HG03103 (cell line): ENCODE measurements at regions not wholly inside any gene's neighbourhood (a gene's known extent, or its start where the extent isn't known, plus 50 kb on each side); places are given as distances from the start of the nearest gene placed in this dataset.
A peak's percentile ranks its signal among the peaks of the same experiment; 100 is the strongest.

ENCODE experiments used
- ATAC-seq: cut with Tn5 transposase; IDR thresholded peaks from one replicate; pipeline ENCODE4 v1.9.1; 2021; ENCODE audit warnings: low read depth; ENCODE audit not compliant: unreplicated experiment

- ATAC-seq, result peak; percentile 34
These were observed 176.0 kb downstream of the MED10 start for GRCh38 chr5:6202149-6202967.

GRCh38 chr5:6201631-6202030 lies 176.7 kb downstream of the MED10 start:
- no peak for ATAC-seq

- no peak for ATAC-seq
These were observed 179.8 kb downstream of the MED10 start for GRCh38 chr5:6198531-6198930.

- peak; percentile 61 for ATAC-seq
These were observed 180.9 kb downstream of the MED10 start for GRCh38 chr5:6197427-6197826.

GRCh38 chr5:6195711-6196358 lies 182.5 kb downstream of the MED10 start:
- ATAC-seq, result no peak

GRCh38 chr5:6194906-6195612 lies 183.3 kb downstream of the MED10 start:
- no peak for ATAC-seq

- ATAC-seq, result no peak
These were observed 184.0 kb downstream of the MED10 start for GRCh38 chr5:6194261-6194875.

GRCh38 chr5:6193310-6193709 lies 185.0 kb downstream of the MED10 start:
- ATAC-seq, result no peak

GRCh38 chr5:6190838-6191237 lies 187.5 kb downstream of the MED10 start:
- ATAC-seq, result no peak

GRCh38 chr5:6188976-6189375 lies 189.4 kb downstream of the MED10 start:
- ATAC-seq, result no peak

GRCh38 chr5:6188344-6188743 lies 190.0 kb downstream of the MED10 start:
- ATAC-seq, result peak; percentile 98

- ATAC-seq, result no peak
These were observed 190.8 kb downstream of the MED10 start for GRCh38 chr5:6187501-6187900.

GRCh38 chr5:6185574-6185973 lies 192.8 kb downstream of the MED10 start:
- ATAC-seq, result no peak

- ATAC-seq, result no peak
These were observed 193.9 kb downstream of the MED10 start for GRCh38 chr5:6184481-6184880.

GRCh38 chr5:6183391-6184390 lies 194.7 kb downstream of the MED10 start:
- ATAC-seq, result no peak

- no peak for ATAC-seq
These were observed 196.0 kb downstream of the MED10 start for GRCh38 chr5:6182271-6182815.

- no peak for ATAC-seq
These were observed 196.5 kb downstream of the MED10 start for GRCh38 chr5:6181871-6182270.

GRCh38 chr5:6181147-6181729 lies 197.1 kb downstream of the MED10 start:
- ATAC-seq, result no peak

- no peak for ATAC-seq
These were observed 198.0 kb downstream of the MED10 start for GRCh38 chr5:6180231-6180872.
